GM21825 (cell line): ENCODE measurements at regions not wholly inside any gene's neighbourhood (a gene's known extent, or its start where the extent isn't known, plus 50 kb on each side); places are given as distances from the start of the nearest gene placed in this dataset.
"Not testable (repeated sequence)": the region's sequence is repeated elsewhere in the genome, so short reads cannot be mapped to it uniquely, and the experiment has no call there.

Source experiments
- ATAC-seq: cut with Tn5 transposase; IDR thresholded peaks from one replicate; pipeline ENCODE4 v1.9.1; 2021; ENCODE audit warnings: mild to moderate bottlenecking, moderate library complexity; ENCODE audit not compliant: unreplicated experiment

DNA sequence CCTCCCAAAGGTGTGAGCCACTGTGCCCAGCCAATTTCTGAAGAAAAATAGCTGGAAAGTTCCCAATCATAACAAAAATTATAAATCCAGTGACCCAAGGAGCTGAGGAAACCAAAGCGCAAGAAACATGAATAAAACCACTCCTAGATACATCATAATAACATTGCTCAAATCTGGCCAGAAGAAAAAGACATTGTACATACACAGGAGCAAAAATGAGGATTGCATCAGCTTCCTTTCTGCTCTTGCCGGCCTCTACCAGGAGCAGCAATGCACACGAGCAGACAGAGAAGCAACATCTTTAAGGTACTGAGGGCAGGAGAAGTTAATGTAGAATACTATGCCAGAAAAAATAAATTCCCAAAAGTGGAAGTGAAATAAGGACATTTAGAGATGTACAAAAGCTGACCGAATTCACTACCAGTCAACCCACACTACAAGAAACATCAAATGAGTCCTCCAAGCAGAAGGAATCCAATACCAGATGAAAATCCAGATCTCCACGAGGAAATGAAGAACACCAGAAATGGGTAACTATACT, 127.0 kb upstream of the NBPF11 start:
- not testable (repeated sequence) for ATAC-seq

DNA sequence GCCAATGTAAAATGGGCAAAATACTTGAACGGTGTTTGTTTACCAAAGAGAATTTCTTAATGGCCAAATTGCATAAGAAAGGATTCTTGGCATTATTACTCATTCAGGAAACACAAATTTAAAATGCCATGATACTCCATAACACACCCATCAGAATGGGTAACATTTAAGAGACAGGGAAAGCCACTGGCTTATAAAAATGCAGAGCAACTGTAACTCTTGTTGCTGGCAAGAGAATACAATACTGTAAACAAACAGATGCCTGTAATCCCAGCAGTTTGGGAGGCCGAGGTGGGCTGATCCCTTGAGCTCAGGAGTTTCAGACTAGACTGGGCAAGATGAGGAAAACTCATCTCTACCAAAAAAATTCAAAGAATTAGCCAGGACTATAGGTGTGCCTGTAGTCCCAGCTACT, 125.8 kb upstream of the NBPF11 start:
- ATAC-seq = not testable (repeated sequence)

DNA sequence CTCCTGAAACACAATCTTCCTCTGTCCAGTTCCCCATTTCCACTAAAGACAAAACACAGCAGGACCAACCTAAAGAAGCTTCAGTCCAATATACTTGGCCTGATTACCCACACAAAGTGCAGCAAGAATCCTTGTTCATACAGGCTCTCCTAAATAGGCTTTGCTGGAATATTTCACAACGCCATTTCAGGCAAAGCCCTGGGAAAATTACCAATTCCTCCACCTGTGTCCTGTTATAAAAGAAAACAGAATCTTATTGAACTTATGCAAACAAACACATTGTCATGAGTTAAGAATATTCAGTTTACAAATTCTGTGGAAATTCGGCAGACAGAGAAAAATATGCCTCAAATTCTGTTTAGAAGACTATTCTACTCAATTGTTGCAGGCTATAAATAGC, 115.0 kb upstream of the NBPF11 start:
- not testable (repeated sequence) for ATAC-seq

DNA sequence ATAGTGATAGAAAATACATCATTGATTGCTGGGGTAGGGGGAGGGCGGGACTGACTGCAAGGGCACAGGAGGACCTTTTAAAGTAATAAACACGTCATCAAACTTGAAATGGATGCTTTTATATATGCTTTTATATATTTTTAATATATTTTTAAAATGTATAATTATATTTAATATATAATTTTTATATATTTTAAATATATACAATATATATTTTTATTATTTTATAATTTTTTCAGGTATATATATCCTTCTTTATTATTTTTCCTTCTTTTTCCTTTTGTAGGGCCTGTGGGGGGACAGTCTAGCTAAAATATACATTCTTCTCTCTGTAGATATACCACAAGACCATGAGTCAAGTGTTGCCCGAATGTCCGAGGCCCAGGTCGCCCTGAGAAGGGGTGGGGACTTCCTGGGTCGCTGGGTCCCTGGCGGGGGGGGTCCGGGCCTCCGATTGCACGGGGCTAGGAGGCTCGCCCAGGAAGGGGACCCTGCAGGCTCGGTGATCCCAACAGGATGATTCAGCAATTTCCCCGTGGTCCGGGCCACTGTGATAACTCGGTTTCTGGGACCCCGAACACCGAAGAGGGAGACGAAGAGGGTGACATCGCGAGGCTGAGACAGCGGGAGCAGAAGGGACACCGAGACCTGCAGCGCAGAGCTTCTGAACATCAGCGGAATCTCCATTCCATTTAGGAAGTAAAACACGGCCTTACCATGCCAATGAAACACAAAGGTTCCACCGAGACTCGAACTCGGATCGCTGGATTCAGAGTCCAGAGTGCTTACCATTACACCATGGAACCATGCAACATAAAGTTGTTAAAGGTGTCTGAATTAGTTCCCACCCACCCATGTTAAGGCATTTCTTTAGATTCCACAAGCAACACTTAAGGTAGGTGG, 112.5 kb upstream of the NBPF11 start:
- no peak for ATAC-seq

DNA sequence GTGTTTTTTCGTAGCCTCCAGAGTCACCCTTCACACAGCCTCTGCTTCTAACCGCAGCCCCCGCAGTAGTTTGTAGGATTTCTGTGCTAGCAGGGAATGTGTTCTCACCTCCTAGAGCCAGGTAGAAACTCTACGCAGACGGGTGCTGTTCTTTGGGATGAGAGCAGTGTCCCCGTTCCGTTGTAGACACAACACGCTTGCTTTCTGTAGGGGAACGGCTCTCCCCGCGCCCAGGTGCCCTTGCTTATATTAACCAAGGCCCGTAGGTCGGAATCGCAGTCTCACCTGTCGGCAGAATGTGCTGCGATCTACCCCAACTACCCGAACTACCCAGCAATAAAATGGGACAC, 111.8 kb upstream of the NBPF11 start:
- ATAC-seq = no peak

DNA sequence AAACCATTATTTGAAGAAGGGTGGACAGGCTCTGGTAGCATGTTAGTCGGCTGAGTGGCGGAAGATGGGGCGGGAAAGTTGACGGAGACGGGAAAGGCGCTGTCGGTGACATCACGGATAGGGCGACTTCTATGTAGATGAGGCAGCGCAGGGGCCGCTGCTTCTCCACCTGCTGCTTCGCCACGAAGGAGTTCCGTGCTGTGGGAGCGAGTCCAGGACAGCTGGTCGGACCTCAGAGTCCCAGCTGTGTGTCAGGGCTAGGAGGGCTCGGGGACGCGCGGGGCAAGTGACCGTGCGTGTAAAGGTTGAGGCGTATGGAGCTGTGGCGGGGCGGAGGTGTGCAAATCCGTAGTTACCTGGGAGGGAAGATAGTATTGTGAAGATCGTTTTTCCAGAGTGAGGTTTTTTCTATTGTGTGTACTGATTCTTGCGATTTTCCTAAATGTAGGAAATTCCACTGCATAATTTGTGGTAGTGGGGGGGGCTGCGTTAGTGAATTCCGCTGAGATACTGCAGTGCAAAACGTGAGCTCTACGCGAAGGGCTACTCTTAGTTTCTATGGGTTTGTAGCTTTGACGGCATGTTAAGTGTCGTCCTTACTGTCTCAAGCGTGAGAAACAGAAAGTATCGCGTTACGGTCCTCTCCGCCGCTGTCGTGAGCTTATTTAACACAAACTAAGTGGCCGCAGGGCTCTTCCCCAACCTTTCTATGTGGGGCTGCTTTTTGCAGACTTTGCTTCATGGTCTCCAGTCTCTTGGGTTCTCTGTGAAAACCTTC, 111.2 kb upstream of the NBPF11 start:
- peak; percentile 57 for ATAC-seq

DNA sequence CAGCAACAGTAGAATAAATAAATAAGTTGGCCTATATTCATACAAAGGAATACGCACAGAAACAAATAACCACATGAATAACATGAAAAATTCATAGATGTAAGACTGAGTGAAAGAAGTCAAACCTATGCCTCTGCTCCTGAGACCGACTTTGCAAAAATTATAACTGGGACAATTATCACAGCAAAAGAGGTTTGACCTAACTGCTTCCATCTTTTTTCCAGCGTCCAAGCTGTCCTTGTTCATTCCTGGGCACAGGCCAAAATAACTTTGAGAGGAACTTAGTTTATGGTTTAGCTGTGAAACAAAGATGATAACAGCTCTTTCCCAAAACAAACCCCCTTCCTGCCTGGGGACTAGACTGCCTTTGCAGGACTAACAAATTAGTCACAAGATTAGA, 109.6 kb upstream of the NBPF11 start:
- not testable (repeated sequence) for ATAC-seq

DNA sequence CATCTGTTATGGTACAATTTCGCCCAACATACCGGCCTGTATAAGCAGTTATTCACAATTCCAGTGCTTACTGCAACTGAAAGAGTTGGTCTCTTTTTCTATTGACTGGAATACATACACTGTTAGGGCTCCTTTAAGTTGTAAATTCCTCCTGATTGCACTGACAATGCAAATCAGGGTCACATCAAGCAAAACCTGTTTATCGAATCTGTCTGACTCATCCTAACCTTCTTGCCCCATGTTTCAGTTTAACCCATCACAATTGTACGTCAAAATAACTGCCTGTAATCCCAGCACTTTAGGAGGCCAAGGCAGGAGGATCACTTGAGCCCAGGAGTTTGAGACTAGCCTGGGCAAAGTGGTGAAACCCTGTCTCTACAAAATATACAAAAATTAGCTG, 105.8 kb upstream of the NBPF11 start:
- ATAC-seq = not testable (repeated sequence)

DNA sequence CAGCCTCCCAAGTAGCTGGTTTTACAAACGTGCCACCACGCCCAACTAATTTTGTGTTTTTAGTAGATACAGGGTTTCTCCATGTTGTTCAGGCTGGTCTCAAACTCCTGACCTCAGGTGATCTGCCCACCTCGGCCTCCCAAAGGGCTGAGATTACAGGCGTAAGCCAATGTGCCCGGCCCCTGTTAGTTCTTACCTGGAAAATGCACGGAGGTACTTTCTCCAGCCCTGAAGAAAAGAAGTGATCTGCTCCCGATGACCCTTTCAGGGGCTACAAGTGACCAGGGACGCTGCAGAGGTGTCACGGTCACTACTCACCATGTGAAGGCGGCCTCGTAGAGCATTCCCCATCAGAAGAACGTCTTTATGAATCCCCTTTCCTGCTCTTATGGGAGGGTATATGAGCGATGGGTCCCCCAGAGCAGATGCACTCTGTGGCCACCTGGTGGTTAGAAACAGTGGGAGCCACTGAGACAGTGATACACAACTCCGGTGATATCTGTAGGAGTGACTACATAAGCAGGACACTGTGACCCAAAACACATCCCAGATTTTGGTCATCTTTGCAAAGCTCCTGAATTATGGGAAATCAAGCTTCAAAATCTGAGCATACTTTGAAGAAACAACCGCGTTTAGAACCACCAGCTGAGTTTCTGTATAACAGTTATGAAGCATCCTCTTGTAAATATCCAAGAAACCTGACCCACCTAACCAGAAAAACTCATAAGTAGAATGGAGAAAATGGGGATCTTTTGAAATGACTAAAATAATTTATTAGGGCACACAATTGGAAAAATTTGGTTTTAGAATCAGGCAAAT, 102.7 kb upstream of the NBPF11 start:
- ATAC-seq = not testable (repeated sequence)

DNA sequence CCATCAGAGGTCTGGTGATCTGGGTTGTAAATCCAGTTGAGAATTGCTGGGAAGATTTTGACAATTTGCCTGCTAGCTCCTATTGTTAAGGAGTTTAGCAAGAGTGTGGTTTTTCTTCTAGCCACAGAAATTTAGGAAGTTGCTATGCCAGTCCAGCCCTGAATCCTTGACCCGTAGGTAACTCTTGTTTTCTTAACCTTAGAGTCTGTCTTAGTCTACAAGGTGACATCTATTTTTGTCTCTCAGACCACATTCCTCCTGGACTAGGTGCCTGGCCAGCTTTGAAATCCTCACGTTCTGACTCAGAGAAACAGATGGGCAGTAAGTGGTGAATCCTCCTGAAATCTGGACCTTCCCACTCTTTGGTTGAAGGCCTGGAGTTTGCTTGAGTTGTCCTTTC, 101.7 kb upstream of the NBPF11 start:
- ATAC-seq = not testable (repeated sequence)

DNA sequence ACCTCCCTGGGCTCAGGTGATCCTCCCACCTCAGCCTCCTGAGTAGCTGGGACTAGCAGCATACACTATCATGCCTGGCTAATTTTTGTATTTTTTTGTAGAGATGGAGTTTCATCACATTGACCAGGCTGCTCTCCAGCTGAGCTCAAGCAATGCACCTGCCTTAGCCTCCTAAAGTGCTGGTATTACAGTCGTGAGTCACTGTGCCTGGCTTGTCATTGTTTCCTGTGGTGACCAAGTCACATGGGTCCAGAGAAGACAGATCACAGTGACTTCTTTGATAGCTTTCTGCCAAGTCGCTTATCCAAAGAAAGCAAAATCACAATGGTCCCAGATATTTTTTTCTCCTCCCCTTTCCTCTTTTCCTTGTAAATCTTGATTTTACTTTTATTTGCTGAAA, 96.7 kb upstream of the NBPF11 start:
- not testable (repeated sequence) for ATAC-seq

DNA sequence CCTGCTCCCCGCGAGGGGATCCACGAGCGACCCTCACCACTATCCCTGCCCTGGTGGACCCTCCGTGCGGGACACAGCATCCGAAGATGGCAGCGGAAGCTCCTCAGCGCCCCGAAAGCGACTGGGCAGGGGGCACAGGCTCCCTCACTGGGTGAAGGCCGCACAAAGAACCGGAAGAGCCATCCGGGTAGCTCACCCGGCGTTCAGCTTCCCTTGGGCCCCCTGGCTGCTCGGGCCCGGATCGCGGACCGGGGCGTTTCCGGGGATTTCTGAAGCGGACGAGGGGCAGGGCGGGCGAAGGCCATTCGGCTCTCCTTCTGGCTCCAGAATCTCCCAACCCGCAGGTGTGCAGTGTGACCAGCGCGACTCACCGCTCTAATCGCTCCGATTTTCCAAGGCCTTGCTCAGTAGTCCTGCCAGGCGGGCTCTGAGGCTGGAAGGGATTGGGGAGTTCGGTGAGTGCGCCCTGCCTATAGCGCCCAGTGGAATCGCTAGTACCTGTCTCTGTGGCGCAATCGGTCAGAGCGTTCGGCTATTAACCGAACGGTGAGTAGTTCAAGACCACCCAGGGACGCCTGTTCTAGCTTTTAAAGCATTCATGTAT, 94.3 kb upstream of the NBPF11 start:
- not testable (repeated sequence) for ATAC-seq

DNA sequence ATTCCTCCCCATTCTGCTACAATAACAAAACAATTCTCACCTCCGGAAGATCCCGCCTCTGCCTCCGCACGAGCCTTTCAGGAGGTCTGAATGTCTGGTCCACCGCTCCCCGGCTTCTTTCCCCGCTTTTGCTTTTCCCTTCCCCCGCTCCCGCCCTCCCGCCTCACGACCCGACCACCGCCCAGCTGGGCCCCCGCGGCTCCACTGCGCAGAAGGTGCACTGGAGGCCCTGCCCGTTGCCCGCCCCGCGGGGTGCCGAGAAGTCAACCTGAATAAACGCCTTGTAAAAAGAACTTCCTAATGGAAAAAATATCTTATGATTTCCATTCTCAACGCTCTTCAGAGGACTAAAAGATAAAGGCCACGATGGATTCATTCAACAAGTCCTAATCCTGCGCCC, 93.8 kb upstream of the NBPF11 start:
- not testable (repeated sequence) for ATAC-seq

DNA sequence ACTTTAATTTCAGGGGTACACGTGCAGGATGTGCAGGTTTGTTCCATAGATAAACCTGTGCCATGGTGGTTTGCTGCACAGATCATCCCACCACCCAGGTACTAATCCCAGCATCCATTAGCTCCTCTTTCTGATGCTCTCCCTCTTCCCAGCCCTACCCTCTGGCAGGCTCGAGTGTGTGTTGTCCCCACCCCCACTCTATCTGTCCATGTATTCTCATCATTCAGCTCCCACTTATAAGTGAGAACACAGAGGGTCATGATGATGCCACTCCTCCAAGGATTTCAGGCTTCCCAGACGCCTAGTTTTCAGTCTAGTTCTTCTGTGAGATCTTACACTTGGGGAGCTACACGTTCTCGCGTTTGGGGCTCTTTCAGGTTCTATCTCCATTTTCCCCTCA, 93.4 kb upstream of the NBPF11 start:
- ATAC-seq = not testable (repeated sequence)

DNA sequence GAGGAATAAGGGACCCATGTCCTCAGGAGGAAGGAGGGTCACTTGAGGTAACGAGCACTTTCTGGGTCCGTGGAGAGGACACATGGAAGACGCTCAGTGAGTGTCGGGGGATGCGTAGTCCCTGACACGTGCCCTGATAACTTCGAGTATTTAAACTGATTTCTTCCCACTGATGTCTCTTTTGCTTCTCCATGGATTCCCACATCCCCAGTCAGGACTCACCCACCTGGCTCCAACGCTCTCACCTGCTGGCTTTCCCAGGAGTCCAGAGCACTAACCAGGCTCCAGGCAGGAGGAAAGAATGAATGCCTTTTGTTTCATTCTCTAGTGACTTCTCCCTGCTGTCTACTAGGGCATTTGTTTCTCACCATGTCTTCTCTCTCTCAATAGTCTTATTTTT, 81.2 kb upstream of the NBPF11 start:
- not testable (repeated sequence) for ATAC-seq

DNA sequence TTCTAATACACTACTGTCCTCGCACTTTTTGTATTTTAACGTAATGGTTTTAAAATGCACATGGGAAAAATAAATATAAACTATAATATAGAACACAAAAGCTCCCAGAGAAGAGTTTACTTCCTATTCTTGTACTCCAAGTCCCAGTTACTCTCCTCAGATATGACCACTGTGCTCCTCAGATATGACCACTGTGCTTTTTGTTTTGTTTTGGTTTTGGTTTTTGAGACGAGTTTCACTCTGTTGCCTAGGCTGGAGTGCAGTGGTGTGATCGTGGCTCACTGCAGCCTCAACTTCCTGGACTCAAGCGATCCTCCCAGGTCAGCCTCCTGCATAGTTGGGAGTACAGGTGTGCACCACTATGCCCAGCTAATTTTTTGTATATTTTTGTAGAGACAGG, 76.8 kb upstream of the NBPF11 start:
- ATAC-seq = not testable (repeated sequence)

DNA sequence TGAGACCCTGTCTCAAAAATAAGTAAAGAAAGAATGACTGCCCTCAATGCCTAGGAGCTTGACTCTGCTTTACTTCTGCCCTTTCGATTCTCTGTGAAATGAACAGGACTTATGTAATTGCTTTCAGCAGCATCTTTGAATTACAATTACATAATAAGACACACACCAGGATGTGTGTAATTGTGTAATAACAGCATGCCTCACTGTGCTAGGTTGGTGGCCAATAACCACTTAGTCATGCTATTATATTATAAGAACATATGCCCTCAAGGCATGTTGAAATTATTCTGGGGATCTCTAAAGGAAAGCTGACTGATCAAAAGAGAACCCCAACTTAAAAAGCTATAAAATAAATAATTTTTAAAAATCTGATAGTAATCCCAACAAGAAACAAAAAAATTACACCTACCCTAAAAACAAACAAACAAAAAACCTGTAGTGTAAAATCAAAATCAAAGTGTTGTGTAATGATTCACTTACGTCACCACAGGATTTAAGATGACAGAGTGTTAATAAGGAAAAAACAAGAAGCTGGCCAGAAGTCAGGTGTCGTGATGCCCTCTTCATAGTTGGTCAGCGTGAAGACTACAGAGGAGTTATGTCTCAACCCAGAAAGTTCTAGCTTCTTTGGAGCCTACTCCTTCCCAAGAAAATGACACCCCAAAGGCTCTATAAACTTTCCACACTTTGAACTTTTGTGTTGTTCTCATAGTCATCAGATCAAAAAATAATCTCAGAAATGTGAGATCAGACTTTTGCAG, 70.5 kb upstream of the NBPF11 start:
- not testable (repeated sequence) for ATAC-seq

DNA sequence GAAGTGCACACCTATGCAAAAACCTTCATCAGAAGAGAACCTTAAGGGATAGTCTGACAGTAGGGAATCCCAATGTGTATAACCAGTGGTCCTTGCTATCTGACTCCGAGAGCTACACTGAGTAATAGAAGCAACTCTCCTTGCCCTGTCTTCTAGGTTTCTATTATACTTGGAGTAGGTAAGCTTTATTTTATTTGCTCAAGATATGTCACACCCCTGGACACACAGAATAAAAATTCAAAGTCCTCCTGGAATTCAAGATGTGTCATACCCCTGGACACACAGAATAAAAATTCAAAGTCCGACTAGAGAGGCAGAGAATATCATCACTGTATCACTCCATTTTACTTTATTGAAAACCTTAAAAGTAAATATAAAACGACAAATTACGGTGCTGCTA, 69.5 kb upstream of the NBPF11 start:
- ATAC-seq = not testable (repeated sequence)

DNA sequence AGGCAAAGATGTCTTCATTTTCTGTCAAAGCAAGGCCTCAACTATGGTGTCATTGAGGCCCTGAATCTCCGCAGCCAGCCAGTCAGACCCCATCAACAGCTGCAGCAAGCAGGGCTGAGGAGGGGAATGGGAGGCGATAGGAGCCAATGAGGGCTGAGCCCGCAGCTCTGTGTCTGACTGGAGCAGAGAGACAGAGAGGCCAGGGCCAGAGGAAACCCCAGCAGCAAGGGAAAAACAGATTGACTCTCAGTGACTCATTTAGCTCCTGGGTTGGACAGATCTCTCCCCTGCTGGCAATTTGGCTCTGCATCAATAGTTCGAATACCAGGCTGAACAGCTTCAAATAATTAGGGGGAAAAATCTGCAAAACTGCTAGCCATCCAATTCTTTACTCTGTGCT, 67.1 kb upstream of the NBPF11 start:
- ATAC-seq = not testable (repeated sequence)

DNA sequence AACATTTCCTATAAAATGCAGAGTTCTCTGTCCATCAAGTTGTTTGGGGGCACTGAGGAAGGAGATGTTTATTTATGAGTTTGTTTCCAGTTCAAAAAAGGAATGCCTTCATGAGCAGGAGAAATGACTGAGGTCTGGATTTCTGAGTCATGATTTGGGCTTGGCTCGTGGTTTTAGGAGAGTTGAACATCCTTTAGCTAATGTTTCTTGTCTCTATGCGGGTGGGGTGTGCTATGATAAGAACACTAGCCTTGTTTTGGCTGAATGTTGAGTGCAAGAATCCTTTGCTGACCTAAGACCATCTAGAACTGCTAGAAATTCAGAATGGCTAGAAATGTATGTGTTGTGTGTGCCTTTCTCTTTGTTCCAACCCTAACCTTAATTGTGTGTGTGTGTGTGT, 59.1 kb upstream of the NBPF11 start:
- not testable (repeated sequence) for ATAC-seq
